Fibroblast of the aortic adventitia (primary cell): ENCODE measurements at regions not wholly inside any gene's neighbourhood (a gene's known extent, or its start where the extent isn't known, plus 50 kb on each side); places are given as distances from the start of the nearest gene placed in this dataset.

Experiments
- DNase-seq: peaks from one replicate; pipeline ENCODE4 v3.0.0-alpha.2; 2010; ENCODE audit warnings: low read depth
- H3K4me3 ChIP-seq: 2 replicates; pipeline ENCODE4 v1.5.1; 2011; ENCODE audit warnings: low read depth, mild to moderate bottlenecking, control low read depth, low read length, moderate library complexity
- CTCF ChIP-seq: IDR thresholded peaks from 2 replicates; pipeline ENCODE4 v1.5.1; 2011; ENCODE audit warnings: mild to moderate bottlenecking, low read length, control low read depth, inconsistent platforms; ENCODE audit not compliant: insufficient read depth

- no peak for DNase-seq
- no peak for TF ChIP-seq CTCF
- no peak overlapping the region for H3K4me3 ChIP-seq
Observed at GRCh38 chr7:388961-389701, 99.2 kb downstream of the FOXL3 start.

- no peak for TF ChIP-seq CTCF
- no peak for DNase-seq
Observed at GRCh38 chr7:389911-390601, 100.1 kb downstream of the FOXL3 start.

GRCh38 chr7:390761-391410 is 100.9 kb downstream of the FOXL3 start:
- no peak overlapping the region for H3K4me3 ChIP-seq
- TF ChIP-seq CTCF, result no peak
- DNase-seq, result no peak

More at GRCh38 chr7:389911-390601, 100.1 kb downstream of the FOXL3 start:
- H3K4me3 ChIP-seq, result no peak overlapping the region

- TF ChIP-seq CTCF, result no peak
- no peak overlapping the region for H3K4me3 ChIP-seq
- DNase-seq, result no peak
Observed at GRCh38 chr7:391411-391951, 101.5 kb downstream of the FOXL3 start.

GRCh38 chr7:391961-392524 is 102.1 kb downstream of the FOXL3 start:
- DNase-seq, result no peak
- no peak overlapping the region for H3K4me3 ChIP-seq
- TF ChIP-seq CTCF, result no peak

- no peak for DNase-seq
- no peak for TF ChIP-seq CTCF
- no peak overlapping the region for H3K4me3 ChIP-seq
Observed at GRCh38 chr7:392822-393221, 102.9 kb downstream of the FOXL3 start.
